MCF 10A (cell line): ENCODE measurements at regions not wholly inside any gene's neighbourhood (a gene's known extent, or its start where the extent isn't known, plus 50 kb on each side); places are given as distances from the start of the nearest gene placed in this dataset.
"Not testable (repeated sequence)": the region's sequence is repeated elsewhere in the genome, so short reads cannot be mapped to it uniquely, and the experiment has no call there.

Experiments used
- BruUV-seq: library from RNA; stranded (reverse); fragments of 400-500 nt; replicated peaks from 2 replicates; lab custom pipeline; 2021; lab: Mats Ljungman, UMichigan
- CTCF ChIA-PET: fragments of 300-600 bp; sonication (Branson Sonifier 250); formaldehyde crosslinking; extraction: SDS; loops from one replicate; lab custom pipeline; 2021; ENCODE audit warnings: antibody characterized with exemption, inconsistent platforms; lab: Yijun Ruan, JAX
- POLR2A ChIA-PET: fragments of 300-600, 350-650 bp; sonication (Branson Sonifier 250); formaldehyde crosslinking; extraction: SDS; loops from one replicate; lab custom pipeline; 2020; ENCODE audit warnings: antibody characterized with exemption, inconsistent platforms; lab: Yijun Ruan, JAX
- DNase-seq: peaks from one replicate; pipeline ENCODE4 v3.0.0-alpha.2; 2018; ENCODE audit not compliant: unreplicated experiment
- H3K27ac Mint-ChIP-seq: one replicate; pipeline ENCODE4 v1.8.0; 2022; ENCODE audit warnings: mild to moderate bottlenecking, low read depth, mixed read lengths; ENCODE audit not compliant: unreplicated experiment
- H3K27me3 Mint-ChIP-seq: one replicate; pipeline ENCODE4 v1.8.0; 2022; ENCODE audit warnings: mixed read lengths; ENCODE audit not compliant: insufficient read depth, unreplicated experiment
- H3K36me3 Mint-ChIP-seq: one replicate; pipeline ENCODE4 v1.8.0; 2022; ENCODE audit warnings: mild to moderate bottlenecking, moderate library complexity, mixed read lengths; ENCODE audit not compliant: insufficient read depth, unreplicated experiment
- H3K4me1 Mint-ChIP-seq: one replicate; pipeline ENCODE4 v1.8.0; 2022; ENCODE audit warnings: mixed read lengths; ENCODE audit not compliant: insufficient read depth, unreplicated experiment
- H3K4me3 Mint-ChIP-seq: one replicate; pipeline ENCODE4 v1.8.0; 2022; ENCODE audit warnings: mild to moderate bottlenecking, moderate library complexity, mixed read lengths; ENCODE audit not compliant: unreplicated experiment
- H3K9me3 Mint-ChIP-seq: one replicate; pipeline ENCODE4 v1.8.0; 2022; ENCODE audit warnings: mixed read lengths; ENCODE audit not compliant: unreplicated experiment
- intact Hi-C: fragments of 100-400 bp; cut with micrococcal nuclease; formaldehyde crosslinking; loops from 2 replicates; pipeline ENCODE4 v1.14.1; 2022
- TF ChIP-seq, protein P1 (sequence below): fragments of 200-600 bp; IDR thresholded peaks from one replicate; pipeline ENCODE4 v1.8.0; 2022; ENCODE audit warnings: antibody characterized with exemption, mild to moderate bottlenecking; ENCODE audit not compliant: unreplicated experiment

DNA sequence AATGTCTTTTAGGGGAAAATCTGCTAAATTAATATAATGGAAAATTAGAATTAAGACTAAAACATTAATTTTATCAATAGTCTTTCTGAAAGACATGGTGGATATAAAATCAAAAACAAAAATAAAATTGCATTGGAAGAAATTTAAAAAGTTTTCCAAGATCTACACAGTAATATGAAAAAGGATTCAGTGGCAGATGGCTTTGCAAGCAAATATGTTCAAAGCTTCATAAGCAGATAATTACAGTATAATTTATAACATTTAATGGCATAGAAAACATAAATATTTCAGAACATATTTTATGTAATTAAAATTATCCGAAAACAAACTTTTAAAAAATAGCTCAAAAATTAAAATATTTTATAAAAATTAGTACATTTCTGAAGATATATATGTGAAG, 512.4 kb upstream of the CYLC2 start:
- POLR2A ChIA-PET = interaction anchor here (0.6 kb wide), 1 partner anchor 296 kb away, joined by 3 read pairs; no protein-coding TSS in a partner anchor

DNA sequence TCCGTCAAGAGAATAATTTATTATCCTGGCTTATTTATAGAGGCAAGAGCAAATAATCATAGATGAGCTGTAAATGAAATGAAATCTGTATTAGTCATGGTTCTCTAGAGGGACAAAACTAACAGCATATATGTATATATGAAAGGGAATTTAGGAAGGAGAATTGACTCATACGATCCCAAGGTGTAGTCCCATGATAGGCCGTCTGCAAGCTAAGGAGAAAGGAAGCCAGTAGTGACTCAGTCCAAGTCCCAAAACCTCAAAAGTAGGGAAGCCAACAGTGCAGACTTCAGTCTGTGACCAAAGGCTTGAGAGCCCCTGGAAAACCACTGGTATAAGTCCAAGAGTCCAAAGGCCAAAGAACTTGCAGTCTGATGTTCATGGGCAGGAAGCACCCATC, 515.9 kb upstream of the CYLC2 start:
- H3K9me3 Mint-ChIP-seq = no peaks in the 10 kb centered on the region
- H3K4me1 Mint-ChIP-seq = no peaks in the 10 kb centered on the region
- no peak overlapping the region for H3K4me3 Mint-ChIP-seq
- DNase-seq = peak; percentile 25
- intact Hi-C loops = no loop called here
- no peaks in the 10 kb centered on the region for H3K36me3 Mint-ChIP-seq
- BruUV-seq = no TSS peak
- ChIA-PET CTCF (no interaction called here), POLR2A (no interaction called here)
- no peak overlapping the region for H3K27ac Mint-ChIP-seq
- H3K27me3 Mint-ChIP-seq = peaks cover 77% of the 10 kb centered on the region
- TF ChIP-seq, protein P1, sequence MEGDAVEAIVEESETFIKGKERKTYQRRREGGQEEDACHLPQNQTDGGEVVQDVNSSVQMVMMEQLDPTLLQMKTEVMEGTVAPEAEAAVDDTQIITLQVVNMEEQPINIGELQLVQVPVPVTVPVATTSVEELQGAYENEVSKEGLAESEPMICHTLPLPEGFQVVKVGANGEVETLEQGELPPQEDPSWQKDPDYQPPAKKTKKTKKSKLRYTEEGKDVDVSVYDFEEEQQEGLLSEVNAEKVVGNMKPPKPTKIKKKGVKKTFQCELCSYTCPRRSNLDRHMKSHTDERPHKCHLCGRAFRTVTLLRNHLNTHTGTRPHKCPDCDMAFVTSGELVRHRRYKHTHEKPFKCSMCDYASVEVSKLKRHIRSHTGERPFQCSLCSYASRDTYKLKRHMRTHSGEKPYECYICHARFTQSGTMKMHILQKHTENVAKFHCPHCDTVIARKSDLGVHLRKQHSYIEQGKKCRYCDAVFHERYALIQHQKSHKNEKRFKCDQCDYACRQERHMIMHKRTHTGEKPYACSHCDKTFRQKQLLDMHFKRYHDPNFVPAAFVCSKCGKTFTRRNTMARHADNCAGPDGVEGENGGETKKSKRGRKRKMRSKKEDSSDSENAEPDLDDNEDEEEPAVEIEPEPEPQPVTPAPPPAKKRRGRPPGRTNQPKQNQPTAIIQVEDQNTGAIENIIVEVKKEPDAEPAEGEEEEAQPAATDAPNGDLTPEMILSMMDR = no peak

More for the DNA sequence above, 512.4 kb upstream of the CYLC2 start:
- H3K27me3 Mint-ChIP-seq = peaks cover 63% of the 10 kb centered on the region
- no peak for DNase-seq
- no peaks in the 10 kb centered on the region for H3K4me1 Mint-ChIP-seq
- H3K9me3 Mint-ChIP-seq = no peaks in the 10 kb centered on the region
- intact Hi-C loops = no loop called here
- TF ChIP-seq, protein P1 = no peak
- H3K27ac Mint-ChIP-seq = no peak overlapping the region
- H3K4me3 Mint-ChIP-seq = no peak overlapping the region
- CTCF ChIA-PET = interaction anchor here (0.6 kb wide), 1 partner anchor 354 kb away, joined by 4 read pairs; no protein-coding TSS in a partner anchor
- no peaks in the 10 kb centered on the region for H3K36me3 Mint-ChIP-seq
- BruUV-seq = no TSS peak

DNA sequence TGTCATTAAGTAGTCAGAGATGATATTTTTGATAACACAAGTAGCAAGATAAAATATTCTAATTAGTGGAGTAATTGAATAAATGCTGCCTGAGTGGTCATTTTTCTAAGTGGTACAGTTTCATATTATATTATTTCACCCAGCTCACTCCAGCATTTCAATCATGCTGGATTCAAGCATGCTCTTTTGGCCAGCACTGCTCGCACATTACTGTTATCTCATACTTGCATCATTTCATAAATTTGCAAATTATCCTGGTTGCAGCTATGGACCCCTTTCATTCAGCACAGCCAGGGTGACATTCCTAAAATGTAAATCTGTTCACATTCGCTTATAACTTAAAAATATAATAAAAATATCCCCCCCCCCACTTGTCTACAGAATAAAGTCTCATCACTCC, 520.8 kb upstream of the CYLC2 start:
- no TSS peak for BruUV-seq
- no peaks in the 10 kb centered on the region for H3K9me3 Mint-ChIP-seq
- peaks cover 84% of the 10 kb centered on the region for H3K27me3 Mint-ChIP-seq

DNA sequence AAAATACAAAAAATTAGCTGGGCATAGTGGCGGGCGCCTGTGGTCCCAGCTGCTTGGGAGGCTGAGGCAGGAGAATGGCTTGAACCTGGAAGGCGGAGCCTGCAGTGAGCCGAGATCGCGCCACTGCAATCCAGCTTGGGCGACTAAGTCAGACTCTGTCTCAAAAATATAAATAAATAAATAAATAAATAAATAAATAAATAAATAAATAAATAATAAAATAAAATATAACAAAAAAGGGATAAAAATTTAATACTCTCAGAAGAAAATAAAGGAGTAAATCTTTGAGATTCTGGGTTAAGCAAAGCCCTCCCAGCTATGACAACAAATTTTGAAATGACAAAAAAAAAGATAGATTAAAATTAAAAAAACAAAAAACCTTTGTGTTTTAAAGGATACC, 525.7 kb upstream of the CYLC2 start:
- H3K9me3 Mint-ChIP-seq, intact Hi-C loops, H3K27ac Mint-ChIP-seq, H3K36me3 Mint-ChIP-seq, DNase-seq, H3K4me3 Mint-ChIP-seq, H3K4me1 Mint-ChIP-seq, CTCF ChIA-PET, BruUV-seq: not testable (repeated sequence)
- peaks cover 89% of the 10 kb centered on the region for H3K27me3 Mint-ChIP-seq
- POLR2A ChIA-PET = interaction anchor here (0.7 kb wide), 1 partner anchor 140 kb away, joined by 3 read pairs; no protein-coding TSS in a partner anchor

More for the DNA sequence above, 520.8 kb upstream of the CYLC2 start:
- ChIA-PET CTCF (no interaction called here), POLR2A (no interaction called here)
- H3K27ac Mint-ChIP-seq = no peak overlapping the region
- no peak overlapping the region for H3K4me3 Mint-ChIP-seq
- no peak for DNase-seq
- TF ChIP-seq, protein P1 = no peak
- intact Hi-C loops = no loop called here
- no peaks in the 10 kb centered on the region for H3K36me3 Mint-ChIP-seq
- H3K4me1 Mint-ChIP-seq = no peaks in the 10 kb centered on the region
